Keratinocyte (primary cell): ENCODE measurements at regions not wholly inside any gene's neighbourhood (a gene's known extent, or its start where the extent isn't known, plus 50 kb on each side); places are given as distances from the start of the nearest gene placed in this dataset.

ENCODE experiments used
- CTCF ChIP-seq, 3 experiments: IDR thresholded peaks in 1 of 3; conservative IDR thresholded peaks in 1 of 3; optimal IDR thresholded peaks in 1 of 3; 2 replicates in 2 of 3; 3 replicates in 1 of 3; pipeline versions ENCODE3 to v1.5.1; 2011; ENCODE audit warnings: low read length in 3 of 3, mild to moderate bottlenecking in 3 of 3, moderate library complexity in 2 of 3, control low read depth in 1 of 3, inconsistent platforms in 1 of 3; ENCODE audit not compliant: insufficient read depth in 2 of 3; ENCODE audit errors: extremely low read depth in 1 of 3
- EZH2 ChIP-seq: IDR thresholded peaks from one replicate; pipeline ENCODE4 v1.6.1; 2012; ENCODE audit warnings: inconsistent platforms, mild to moderate bottlenecking, low read length, moderate library complexity

DNA sequence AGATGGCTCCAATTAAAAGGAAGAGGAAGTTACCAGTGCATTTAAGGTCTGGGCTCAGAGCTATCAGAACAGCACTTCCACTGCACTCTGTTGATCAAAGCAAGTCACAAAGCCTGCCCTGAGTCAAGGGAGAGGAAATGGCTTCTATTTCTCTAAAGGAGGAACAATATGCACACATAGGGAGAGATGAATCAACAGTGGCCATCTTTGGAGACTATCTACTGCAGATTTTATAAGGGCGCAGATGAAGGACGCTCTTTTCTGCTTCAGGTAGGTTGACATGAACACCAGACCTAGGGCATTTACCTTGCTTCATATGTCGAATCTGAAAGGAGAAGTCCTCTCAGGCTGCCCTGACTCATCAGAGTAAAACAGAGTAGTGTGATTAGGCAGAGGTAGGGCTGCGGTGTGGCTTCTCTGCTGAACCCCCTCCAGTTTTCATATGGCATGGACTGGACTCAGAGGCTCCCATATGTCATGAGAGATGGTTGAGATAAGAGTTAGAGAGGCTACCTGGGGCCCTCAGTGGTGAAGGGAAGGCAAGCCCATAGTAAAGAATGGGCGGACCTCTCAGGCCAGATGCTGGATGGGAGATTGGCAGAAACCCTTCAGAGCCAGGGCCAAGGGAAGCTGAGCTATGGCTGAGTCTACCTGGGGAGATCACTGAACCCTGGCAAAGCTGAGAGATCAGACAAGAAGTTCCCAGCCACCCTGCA is 84.4 kb downstream of the ARF6 start:
- TF ChIP-seq EZH2 (no peak), CTCF (optimal IDR thresholded peaks at IDR 0.05 in 1 of 3, IDR thresholded peaks at IDR 0.05 in 1 of 3, conservative IDR thresholded peaks at IDR 0.05 in 1 of 3; ENCODE audit: extremely low read depth in 1 of 3, insufficient read depth in 2 of 3, low read length in 3 of 3) (no peak)
